ENCODE measurements at regions not wholly inside any gene's neighbourhood (a gene's known extent, or its start where the extent isn't known, plus 50 kb on each side); places are given as distances from the start of the nearest gene placed in this dataset.
"Not testable (repeated sequence)": the region's sequence is repeated elsewhere in the genome, so short reads cannot be mapped to it uniquely, and the experiment has no call there.

DNA sequence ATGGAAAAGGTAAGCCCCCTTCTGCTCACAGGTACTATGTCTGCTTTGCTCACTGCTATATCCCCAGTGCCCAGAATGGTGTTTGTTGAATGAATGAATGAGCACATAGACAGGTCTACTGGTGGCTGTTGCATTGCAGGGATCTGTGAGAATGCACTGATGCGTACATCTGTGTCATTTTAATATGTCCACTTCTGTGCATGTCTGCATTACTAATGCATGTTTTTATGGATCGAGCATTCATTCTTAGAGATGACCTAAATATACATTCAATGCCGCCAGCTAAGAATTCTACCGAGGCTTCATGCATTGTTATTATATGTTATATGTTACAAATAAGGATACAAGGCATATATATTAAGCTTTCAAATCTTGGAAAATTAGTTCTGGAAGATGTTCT lies 73.8 kb downstream of the SPRING1 start:
- no peaks in the 10 kb centered on the region for H3K27me3 ChIP-seq (replicated peaks)
- H3K4me3 ChIP-seq = no peak overlapping the region
- H3K36me3 ChIP-seq = no peaks in the 10 kb centered on the region
- no peak overlapping the region for H3K27ac ChIP-seq
- H3K4me1 ChIP-seq (replicated peaks) = peaks cover under 1% of the 10 kb centered on the region; the same call in 1 of the 2 replicates
- DNase-seq (ENCODE audit: low read depth in 1 of 2, low spot score in 2 of 2) = no peak
- H3K9me3 ChIP-seq (replicated peaks) = no peaks in the 10 kb centered on the region

DNA sequence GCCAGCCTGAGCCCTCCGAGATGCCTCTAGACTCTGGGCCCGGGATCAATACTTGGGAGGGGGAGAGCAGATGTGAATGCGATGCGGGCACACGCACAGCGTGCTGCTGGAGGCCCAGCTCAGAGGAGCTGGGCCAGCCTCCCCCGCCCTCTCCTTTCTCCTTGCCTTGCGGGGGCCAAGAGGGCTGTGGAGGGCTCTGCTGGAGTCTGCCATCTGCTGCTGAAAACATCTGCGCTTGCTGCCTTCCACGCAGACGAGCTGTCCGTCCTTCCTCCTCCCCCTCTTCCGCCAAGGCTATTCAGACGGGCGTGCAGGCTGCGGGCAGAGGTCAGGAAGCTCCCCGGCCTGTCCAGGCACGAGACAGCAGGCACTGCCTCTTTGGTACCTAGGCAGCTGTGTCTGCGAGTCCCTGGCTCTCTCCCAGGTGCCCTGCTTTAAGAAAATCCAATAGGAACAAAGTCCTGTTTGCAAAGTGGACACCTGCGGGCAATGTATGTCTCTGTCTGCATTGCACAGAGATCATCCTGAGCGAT lies 75.2 kb downstream of the SPRING1 start:
- H3K9me3 ChIP-seq (replicated peaks) = no peaks in the 10 kb centered on the region
- H3K27ac ChIP-seq = no peak overlapping the region
- H3K36me3 ChIP-seq = no peaks in the 10 kb centered on the region
- H3K4me1 ChIP-seq (replicated peaks) = peaks cover 3% of the 10 kb centered on the region; the same call in 1 of the 2 replicates
- no peak overlapping the region for H3K4me3 ChIP-seq
- no peaks in the 10 kb centered on the region for H3K27me3 ChIP-seq (replicated peaks)
- DNase-seq (ENCODE audit: low read depth in 1 of 2, low spot score in 2 of 2) = no peak

GRCh38 chr12:116661341-116661740 lies 76.5 kb downstream of the SPRING1 start:
- Histone ChIP-seq H3K4me3 (no peak overlapping the region), H3K9me3 (replicated peaks) (no peaks in the 10 kb centered on the region), H3K27me3 (replicated peaks) (no peaks in the 10 kb centered on the region), H3K4me1 (replicated peaks) (peaks cover 3% of the 10 kb centered on the region; the same call in 1 of the 2 replicates), H3K36me3 (no peaks in the 10 kb centered on the region), H3K27ac (no peak overlapping the region)
- DNase-seq (ENCODE audit: low read depth in 1 of 2, low spot score in 2 of 2) = no peak

- not testable (repeated sequence) for H3K27ac ChIP-seq; DNase-seq (ENCODE audit: low read depth in 1 of 2, low spot score in 2 of 2); H3K36me3 ChIP-seq; H3K4me1 ChIP-seq (replicated peaks); H3K9me3 ChIP-seq (replicated peaks); H3K4me3 ChIP-seq; H3K27me3 ChIP-seq (replicated peaks)
These were observed 77.1 kb downstream of the SPRING1 start for GRCh38 chr12:116660740-116661139.

- no peak for DNase-seq (ENCODE audit: low read depth in 1 of 2, low spot score in 2 of 2)
- Histone ChIP-seq H3K4me3 (no peak overlapping the region), H3K36me3 (no peaks in the 10 kb centered on the region), H3K4me1 (replicated peaks) (peaks cover 3% of the 10 kb centered on the region; the same call in 1 of the 2 replicates), H3K27ac (no peak overlapping the region), H3K9me3 (replicated peaks) (no peaks in the 10 kb centered on the region), H3K27me3 (replicated peaks) (no peaks in the 10 kb centered on the region)
These were observed 77.9 kb downstream of the SPRING1 start for GRCh38 chr12:116659771-116660481.

DNA sequence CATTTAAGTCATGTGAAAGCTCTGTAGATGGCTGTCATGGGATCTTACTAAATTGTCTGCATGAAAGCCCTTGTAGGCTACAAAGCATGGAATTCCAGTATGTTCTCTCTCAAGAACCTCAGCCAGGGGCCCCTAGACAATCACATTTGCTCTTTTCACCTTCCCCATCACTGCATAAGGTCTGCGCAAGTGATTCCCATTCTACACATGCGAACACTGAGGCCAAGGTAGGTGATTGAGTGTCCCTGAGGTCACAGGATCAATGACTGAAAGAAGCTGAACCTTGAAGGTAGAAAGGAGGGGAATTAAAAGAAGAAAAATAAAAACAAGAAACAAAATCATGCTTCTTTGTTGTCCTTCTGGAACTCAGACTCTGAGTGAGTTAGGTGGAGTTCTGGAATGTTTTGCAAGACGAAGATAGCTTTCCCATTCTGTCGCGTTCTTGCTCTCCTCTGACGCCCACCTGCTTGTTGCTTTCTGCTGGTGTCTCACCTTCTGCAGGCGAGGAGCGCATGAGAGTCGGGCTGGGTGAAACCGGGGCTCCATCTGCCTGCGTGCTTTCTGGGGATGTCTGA lies 79.9 kb downstream of the SPRING1 start:
- DNase-seq (ENCODE audit: low read depth in 1 of 2, low spot score in 2 of 2) = no peak
- Histone ChIP-seq H3K9me3 (replicated peaks) (no peaks in the 10 kb centered on the region), H3K27me3 (replicated peaks) (no peaks in the 10 kb centered on the region), H3K4me3 (peak overlapping the region; percentile 10), H3K4me1 (replicated peaks) (peaks cover 3% of the 10 kb centered on the region; the same call in 1 of the 2 replicates), H3K36me3 (no peaks in the 10 kb centered on the region), H3K27ac (no peak overlapping the region)

DNA sequence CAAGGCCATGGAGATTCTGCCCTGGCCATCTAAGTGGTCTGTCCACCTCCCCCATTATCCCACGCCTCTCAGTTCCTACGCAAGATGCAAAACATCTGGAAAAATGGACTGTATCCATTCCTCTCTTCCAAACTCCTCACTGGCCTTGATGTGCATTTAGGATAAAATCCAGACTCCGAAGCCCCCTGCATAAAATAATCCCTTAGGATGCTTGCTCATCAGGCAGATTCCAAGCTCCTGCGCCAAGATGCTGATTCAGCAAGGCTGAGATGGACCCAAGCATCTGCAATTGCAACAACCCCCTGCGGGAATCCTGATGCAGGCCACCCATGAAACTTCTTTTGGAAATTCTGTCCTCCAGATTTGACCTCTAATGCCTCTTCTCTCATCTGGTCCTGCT lies 81.6 kb downstream of the SPRING1 start:
- Histone ChIP-seq H3K27me3 (replicated peaks) (no peaks in the 10 kb centered on the region), H3K4me1 (replicated peaks) (peaks cover 3% of the 10 kb centered on the region; the same call in 1 of the 2 replicates), H3K4me3 (no peak overlapping the region), H3K27ac (no peak overlapping the region), H3K9me3 (replicated peaks) (no peaks in the 10 kb centered on the region), H3K36me3 (no peaks in the 10 kb centered on the region)
- no peak for DNase-seq (ENCODE audit: low read depth in 1 of 2, low spot score in 2 of 2)

GRCh38 chr12:116654226-116654743 lies 83.6 kb downstream of the SPRING1 start:
- Histone ChIP-seq H3K4me1 (replicated peaks) (peaks cover 3% of the 10 kb centered on the region; the same call in 1 of the 2 replicates), H3K36me3 (no peaks in the 10 kb centered on the region), H3K27ac (no peak overlapping the region), H3K27me3 (replicated peaks) (no peaks in the 10 kb centered on the region), H3K4me3 (no peak overlapping the region), H3K9me3 (replicated peaks) (no peaks in the 10 kb centered on the region)
- no peak for DNase-seq (ENCODE audit: low read depth in 1 of 2, low spot score in 2 of 2)

DNA sequence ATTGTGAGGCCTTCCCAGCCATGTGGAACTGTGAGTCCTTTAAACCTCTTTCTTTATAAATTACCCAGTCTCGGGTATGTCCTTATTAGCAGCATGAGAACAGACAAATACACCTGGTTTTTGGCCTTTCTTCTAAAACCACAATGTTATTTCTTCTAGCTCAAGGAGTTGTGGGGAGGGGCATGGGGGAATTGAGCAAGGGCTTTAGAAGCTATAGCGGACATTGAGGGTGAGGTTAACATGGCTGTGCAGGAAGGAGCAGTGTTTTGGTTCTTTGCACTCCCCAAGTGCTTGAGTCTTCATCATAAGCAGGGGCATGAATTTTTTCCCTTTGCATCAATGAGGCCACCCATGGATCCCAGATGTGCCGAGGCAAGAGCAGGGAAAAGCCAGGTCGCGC lies 86.8 kb downstream of the SPRING1 start:
- Histone ChIP-seq H3K9me3 (replicated peaks) (no peaks in the 10 kb centered on the region), H3K36me3 (no peaks in the 10 kb centered on the region), H3K27me3 (replicated peaks) (no peaks in the 10 kb centered on the region), H3K4me3 (no peak overlapping the region), H3K4me1 (replicated peaks) (no peaks in the 10 kb centered on the region), H3K27ac (no peak overlapping the region)
- no peak for DNase-seq (ENCODE audit: low read depth in 1 of 2, low spot score in 2 of 2)

DNA sequence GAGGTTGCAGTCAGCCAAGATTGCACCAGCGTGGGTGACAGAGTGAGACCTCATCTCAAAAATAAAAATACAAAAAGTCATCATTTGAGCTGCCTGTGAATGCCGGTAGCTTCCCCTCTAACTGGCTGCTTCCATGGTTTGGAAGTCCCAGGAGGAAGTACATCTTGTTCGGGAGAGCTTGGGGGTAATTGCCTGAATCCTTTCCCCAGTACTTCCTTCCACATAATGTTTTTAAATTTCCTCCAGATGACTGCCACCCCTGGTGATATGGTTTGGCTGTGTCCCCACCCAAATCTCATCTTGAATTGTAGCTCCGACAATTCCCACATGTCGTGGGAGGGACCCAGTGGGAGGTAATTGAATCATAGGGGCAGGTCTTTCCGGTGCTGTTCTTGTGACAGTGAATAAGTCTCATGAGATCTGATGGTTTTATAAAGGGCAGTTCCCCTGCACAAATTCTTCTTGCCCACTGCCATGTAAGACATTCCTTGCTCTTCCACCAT lies 87.2 kb downstream of the SPRING1 start:
- no peaks in the 10 kb centered on the region for H3K36me3 ChIP-seq

DNA sequence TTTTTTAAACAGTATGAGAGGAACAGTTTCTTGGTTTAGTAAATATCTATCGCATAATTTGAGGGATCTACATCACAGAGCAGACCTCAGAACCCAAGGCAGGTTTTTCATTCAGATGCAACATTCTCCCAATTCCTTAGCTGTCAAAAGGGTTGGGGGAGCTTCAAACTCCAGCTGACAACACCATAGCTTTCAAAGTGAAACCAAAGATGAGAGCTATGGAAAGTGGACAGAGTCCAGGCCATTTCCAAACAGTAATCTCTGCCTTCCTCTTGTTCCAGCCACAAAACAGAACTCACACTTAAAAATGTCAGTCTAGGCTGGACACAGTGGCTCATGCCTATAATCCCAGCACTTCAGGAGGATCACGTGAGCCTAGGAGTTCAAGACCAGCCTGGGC lies 87.8 kb downstream of the SPRING1 start:
- no peaks in the 10 kb centered on the region for H3K27me3 ChIP-seq (replicated peaks)
- H3K9me3 ChIP-seq (replicated peaks) = no peaks in the 10 kb centered on the region
- H3K4me3 ChIP-seq = no peak overlapping the region
- no peak overlapping the region for H3K27ac ChIP-seq
- H3K36me3 ChIP-seq = no peaks in the 10 kb centered on the region
- no peaks in the 10 kb centered on the region for H3K4me1 ChIP-seq (replicated peaks)
- no peak for DNase-seq (ENCODE audit: low read depth in 1 of 2, low spot score in 2 of 2)

More for the DNA sequence above, 87.2 kb downstream of the SPRING1 start:
- Histone ChIP-seq H3K27ac (no peak overlapping the region), H3K9me3 (replicated peaks) (no peaks in the 10 kb centered on the region), H3K27me3 (replicated peaks) (no peaks in the 10 kb centered on the region), H3K4me3 (no peak overlapping the region), H3K4me1 (replicated peaks) (no peaks in the 10 kb centered on the region)
- DNase-seq (ENCODE audit: low read depth in 1 of 2, low spot score in 2 of 2) = no peak

- no peak for DNase-seq (ENCODE audit: low read depth in 1 of 2, low spot score in 2 of 2)
- no peak overlapping the region for H3K27ac ChIP-seq
- H3K27me3 ChIP-seq (replicated peaks) = no peaks in the 10 kb centered on the region
- H3K36me3 ChIP-seq = no peaks in the 10 kb centered on the region
- no peak overlapping the region for H3K4me3 ChIP-seq
- H3K9me3 ChIP-seq (replicated peaks) = no peaks in the 10 kb centered on the region
- H3K4me1 ChIP-seq (replicated peaks) = no peaks in the 10 kb centered on the region
These were observed 88.6 kb downstream of the MAP1LC3B2 start for GRCh38 chr12:116647813-116648212.

DNA sequence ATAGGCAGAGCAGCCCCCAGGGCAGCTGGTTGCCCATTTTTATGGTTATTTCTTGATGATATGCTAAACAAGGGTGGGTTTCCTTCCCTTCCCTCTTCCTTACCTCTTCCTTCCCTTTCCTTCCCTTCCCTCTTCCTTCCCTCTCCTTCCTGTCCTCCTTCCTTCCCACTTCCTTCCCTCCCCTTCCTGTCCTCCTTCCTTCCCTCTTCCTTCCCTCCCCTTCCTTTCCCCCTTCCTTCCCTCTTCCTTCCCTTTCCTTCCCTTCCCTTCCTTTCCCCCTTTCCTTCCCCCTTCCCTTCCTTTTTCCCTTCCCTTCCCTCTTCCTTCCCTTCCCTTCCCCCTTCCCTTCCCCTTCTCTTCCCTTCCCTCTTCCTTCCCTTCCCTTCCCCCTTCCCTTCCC lies 87.7 kb downstream of the MAP1LC3B2 start:
- no peak overlapping the region for H3K27ac ChIP-seq
- H3K4me1 ChIP-seq (replicated peaks) = no peaks in the 10 kb centered on the region
- H3K27me3 ChIP-seq (replicated peaks) = no peaks in the 10 kb centered on the region
- H3K9me3 ChIP-seq (replicated peaks) = no peaks in the 10 kb centered on the region
- no peak for DNase-seq (ENCODE audit: low read depth in 1 of 2, low spot score in 2 of 2)
- H3K4me3 ChIP-seq = no peak overlapping the region
- no peaks in the 10 kb centered on the region for H3K36me3 ChIP-seq

- Histone ChIP-seq H3K36me3 (no peaks in the 10 kb centered on the region), H3K9me3 (replicated peaks) (no peaks in the 10 kb centered on the region), H3K27ac (no peak overlapping the region), H3K4me1 (replicated peaks) (no peaks in the 10 kb centered on the region), H3K4me3 (no peak overlapping the region), H3K27me3 (replicated peaks) (no peaks in the 10 kb centered on the region)
- no peak for DNase-seq (ENCODE audit: low read depth in 1 of 2, low spot score in 2 of 2)
These were observed 85.6 kb downstream of the MAP1LC3B2 start for GRCh38 chr12:116644806-116645205.
